HG02885 (cell line): ENCODE measurements at regions not wholly inside any gene's neighbourhood (a gene's known extent, or its start where the extent isn't known, plus 50 kb on each side); places are given as distances from the start of the nearest gene placed in this dataset.

ENCODE experiments used
- ATAC-seq: cut with Tn5 transposase; IDR thresholded peaks from one replicate; pipeline ENCODE4 v1.9.1; 2021; ENCODE audit warnings: mild to moderate bottlenecking; ENCODE audit not compliant: unreplicated experiment, poor library complexity

DNA sequence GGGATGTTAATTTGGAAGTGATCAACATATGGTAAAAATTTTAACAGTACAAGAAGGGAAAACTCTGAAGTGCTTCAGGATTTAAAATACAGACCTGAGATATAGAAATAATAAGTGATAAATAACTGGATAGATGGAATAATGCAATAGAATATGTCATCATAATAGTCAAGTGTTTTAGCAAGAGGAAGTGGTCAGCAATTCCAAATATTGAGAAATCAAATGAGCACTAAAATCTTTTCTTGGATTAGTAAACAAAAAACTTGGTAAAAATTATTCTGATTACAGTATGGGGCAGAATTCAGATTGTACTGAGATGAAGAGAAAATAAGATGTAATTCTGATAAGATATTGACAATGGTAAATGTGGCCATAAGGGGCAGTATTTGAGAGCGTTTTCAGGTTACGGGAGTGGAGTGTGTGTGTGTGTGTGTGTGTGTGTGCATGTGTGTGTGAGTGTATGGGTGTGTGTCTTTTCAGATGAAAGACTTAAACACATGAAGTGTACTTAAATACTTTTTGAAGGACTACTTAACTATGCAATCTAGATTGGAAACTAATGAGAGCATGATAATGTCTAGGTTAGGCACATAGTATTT, 217.9 kb upstream of the ITGA4 start:
- no peak for ATAC-seq

DNA sequence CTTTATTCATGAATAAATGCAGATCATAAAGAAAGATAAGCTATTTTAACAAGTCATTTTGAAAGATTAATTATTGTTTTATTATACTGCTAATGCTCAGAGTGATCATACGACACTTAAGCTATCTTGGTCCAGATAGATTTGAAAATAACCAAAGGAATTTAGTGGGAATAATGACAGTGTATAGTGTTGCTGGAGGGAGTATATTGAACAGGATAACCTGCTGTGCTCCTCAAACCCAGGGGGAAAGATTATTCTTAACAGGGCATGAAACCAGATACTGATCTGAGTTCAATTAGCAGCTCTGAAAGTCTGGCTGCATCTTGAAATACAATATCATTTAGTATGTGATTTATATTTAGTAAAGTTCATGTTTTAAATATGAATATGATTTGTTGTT, 216.3 kb upstream of the ITGA4 start:
- ATAC-seq: no peak

GRCh38 chr2:181241366-181241765, 215.8 kb upstream of the ITGA4 start:
- no peak for ATAC-seq

- peak; percentile 93 for ATAC-seq
Measured at GRCh38 chr2:181241797-181242196, 215.4 kb upstream of the ITGA4 start.

- no peak for ATAC-seq
Measured at GRCh38 chr2:181242262-181242661, 214.9 kb upstream of the ITGA4 start.

DNA sequence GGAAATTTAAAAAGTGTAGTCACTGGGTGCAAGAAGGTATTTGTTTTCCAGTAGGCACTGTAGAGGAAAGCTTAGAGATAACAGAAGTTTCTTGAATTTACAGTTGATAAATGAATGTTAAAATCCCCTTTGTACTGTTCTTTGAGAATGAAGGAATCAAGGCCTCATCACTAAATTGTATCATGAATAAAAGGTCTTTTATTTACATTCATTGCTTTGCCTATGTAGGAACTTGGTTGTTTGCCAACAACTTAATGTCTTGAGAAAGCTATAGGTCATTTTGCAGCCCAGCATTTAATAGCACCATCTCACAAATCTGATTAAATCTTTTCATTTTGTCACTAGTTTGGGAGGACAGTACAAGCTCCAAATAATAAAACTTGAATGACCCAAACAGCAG, 213.9 kb upstream of the ITGA4 start:
- ATAC-seq: no peak

DNA sequence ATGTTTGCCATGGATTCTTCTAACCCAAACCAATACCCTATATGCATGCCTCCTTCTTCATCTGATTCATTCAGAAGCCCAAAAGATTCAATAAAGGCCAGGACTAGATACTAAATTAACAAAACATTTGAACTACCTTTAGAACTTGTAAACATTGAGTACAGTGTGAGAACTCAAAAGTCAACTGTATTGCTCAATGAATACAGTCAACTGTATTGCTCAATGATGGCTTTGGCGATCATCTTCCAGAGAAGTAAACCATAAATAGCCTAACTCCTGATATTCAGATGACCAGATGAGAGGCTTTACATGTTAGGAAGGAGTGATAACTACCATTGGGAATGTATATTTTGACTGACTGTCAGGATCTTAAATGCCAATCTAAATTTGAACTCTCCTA, 206.5 kb upstream of the ITGA4 start:
- ATAC-seq: no peak

DNA sequence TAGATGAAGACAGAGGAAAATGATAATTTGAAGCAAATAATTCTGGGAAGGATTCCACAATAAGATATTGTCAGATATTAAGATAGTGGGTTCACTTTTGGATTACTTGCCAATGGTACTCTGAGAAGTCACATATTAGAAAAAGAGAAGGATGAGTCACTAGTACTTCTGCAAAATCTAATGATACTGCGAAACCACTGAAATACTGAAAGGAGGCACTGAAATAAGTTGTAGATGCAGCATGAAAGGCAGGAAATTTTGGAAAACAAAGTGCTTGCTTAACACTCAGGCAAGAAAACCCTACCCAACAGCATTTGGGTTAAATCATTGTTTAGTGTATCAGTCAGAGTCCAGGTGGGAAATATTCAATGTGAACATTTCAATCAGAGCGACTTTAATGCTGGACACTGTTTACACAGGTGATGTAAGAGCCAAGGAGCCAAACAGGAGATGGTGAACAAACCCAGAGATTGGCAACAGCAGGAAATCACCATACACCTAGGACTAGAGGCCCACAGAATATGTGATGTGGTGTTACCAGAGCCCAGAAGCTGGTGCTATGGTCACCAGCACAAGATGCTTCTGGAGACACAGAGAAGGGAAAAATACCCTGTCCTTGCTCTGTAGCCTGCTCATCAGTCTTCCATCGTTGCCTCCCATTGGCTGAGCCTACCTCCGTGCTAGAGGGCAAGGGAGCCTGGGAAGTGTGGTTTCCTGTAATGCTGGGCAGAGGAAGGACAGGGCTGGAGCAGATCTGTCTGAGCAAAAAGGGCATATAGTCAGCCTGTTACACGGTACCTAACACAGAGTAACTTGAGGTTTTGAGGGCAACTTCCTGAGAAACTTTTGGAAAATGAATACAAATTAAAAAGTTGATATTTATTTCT, 204.7 kb upstream of the ITGA4 start:
- ATAC-seq: no peak

- no peak for ATAC-seq
Measured at GRCh38 chr2:181253438-181253837, 203.7 kb upstream of the ITGA4 start.

GRCh38 chr2:181255651-181256050, 201.5 kb upstream of the ITGA4 start:
- no peak for ATAC-seq

DNA sequence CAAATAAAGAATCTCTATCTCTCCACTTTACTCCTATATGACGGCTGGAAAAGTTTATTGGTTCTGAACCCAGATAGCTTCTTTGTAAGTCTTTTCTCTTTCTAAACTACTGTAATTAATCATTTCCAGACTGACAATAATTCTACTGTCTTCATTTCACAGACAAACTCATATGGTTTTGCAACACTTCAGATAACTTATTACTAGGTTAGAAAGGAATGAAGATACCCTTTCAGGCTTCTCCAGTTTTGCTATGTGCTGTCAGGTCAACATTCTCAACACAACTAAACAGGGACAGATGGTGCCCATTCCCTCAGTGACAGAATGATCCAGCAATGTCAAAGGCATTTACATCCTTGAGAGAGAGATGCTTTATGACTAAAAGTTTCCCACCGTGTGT, 198.5 kb upstream of the ITGA4 start:
- no peak for ATAC-seq

GRCh38 chr2:181262782-181263181, 194.4 kb upstream of the ITGA4 start:
- no peak for ATAC-seq

DNA sequence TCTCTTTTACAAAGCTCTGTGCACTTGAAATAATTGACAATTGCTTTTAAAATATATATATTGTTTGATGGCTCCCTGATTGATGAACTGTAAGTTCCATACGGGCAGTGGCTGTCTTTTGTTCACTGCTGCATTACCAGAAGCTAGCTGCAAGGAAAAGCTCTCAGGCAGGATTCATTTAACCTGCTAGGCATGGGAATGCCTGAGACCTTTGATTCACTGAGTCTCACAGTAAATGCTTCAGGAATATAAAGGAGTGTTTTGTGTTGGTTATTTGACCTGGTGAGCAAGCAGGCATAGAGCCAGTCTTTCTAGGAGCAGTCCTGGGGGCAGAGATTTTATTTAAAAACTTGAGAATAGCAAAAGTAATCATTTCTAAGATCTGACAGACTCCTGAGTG, 193.2 kb upstream of the ITGA4 start:
- ATAC-seq: no peak

GRCh38 chr2:181264441-181264840, 192.7 kb upstream of the ITGA4 start:
- ATAC-seq: no peak

DNA sequence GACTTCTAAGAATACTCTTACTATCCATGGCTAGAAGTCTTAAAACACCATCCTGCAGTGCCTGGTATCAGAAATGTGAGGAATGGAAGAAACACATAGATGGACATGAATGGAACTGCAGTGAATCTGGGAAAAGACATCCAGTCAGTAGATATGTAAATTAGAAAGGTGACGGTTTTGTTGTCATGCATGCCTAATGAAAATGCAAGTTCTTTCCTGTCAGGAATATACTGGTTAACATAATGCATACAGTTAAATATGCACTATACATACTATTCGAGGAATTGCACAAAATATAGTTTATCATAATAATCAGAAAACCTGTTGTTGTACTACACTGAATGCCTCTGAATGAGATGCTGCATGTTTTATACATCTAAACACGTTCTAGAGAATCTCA, 190.6 kb upstream of the ITGA4 start:
- no peak for ATAC-seq

DNA sequence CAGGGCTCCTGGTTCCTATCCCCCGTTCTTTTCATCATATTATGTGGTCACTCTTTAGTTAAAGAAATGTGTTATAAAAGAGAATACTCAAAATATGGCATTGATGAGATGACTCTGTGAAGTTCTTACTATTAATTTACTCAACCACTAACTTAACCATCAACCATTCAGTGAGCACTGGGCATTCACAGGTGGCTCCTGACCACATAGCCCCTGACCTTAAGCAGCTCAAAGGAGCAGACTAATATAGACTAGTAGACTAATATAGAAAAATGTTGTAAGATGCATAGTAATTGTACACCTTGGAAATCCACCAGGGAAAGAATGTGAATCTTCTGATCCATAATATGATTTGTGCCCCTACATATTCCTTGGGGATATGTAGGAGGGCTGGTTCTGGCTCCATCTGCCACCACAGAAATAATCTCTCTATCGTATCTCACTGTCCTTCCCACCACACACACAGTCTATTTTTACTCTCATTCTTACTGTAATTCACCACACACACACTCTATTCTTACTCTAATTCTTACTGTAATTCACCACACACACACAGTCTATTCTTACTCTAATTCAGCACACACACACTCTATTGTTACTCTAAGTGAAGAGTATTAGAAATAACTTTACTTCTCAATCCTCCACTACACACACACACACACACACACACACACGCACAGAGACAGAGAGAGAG, 188.9 kb upstream of the ITGA4 start:
- ATAC-seq: peak; percentile 66

DNA sequence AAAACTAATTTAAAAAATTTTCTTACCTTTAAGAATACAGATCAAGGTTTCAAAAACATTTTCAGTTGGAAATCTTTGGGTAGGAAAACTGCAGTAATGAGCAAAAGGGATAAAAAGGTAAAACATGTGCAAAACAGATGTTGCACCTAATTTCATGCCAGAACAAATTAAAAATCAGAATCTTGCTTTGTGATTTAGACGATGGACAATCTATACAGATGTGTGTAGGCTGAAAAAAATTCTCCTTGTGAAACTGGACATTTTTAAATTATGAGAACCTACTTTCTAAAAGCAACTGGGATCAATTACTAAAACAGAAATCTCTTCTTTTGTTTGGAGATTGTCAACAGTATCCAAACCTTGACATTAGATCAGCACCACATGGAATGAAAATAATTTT, 183.2 kb upstream of the ITGA4 start:
- no peak for ATAC-seq

GRCh38 chr2:181275643-181276070, 181.5 kb upstream of the ITGA4 start:
- peak; percentile 68 for ATAC-seq

DNA sequence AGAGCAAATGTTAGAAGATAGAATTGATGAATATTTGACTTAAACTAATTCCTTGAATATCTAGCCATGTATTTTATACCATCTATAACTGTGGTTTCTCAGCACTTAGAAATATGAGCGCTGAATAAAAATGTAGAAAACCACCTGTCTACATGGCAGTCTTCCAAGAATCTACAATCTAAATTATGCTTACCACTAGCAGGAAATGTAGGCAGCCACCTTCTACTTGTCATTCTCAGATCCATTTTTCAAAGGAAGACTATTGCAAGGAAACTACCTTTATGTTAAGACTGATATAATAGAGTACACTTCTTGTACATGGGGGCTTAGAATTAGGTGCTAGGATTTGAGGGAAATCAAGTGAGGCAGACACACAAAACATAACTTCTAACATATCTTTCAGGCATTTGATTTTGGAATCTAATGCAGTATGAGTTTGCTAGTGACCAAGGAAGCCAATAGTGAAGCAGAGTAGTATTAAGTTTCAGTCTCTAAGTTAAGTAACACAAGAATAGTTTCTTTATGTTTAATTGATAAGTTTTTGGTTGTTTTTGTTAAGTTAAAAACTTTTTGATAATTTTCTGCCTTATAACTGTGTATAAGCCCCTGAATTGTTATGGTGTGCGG, 175.9 kb upstream of the ITGA4 start:
- ATAC-seq: peak; percentile 56

DNA sequence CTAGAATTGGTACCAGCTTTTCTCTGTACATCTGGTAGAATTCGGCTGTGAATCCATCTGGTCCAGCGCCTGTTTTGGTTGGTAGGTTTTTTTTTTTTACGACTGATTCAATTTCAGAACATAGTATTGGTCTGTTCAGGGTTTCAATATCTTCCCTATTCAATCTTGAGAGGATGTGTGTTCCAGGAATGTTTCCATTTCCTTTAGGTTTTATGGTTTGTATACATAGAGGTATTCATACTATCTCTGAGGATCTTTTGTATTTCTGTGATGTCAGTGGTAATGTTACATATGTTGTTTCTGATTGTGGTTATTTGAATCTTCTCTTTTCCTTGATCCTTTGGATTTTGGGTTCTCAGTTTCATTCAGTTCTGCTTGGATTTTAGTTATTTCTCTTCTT, 172.1 kb upstream of the ITGA4 start:
- ATAC-seq: no peak

GRCh38 chr2:181289698-181290097, 167.5 kb upstream of the ITGA4 start:
- no peak for ATAC-seq
